Stimulated activated CD4-positive, alpha-beta T cell treated with anti-CD3 and anti-CD28 coated beads, Interleukin-4, amount 100 ng/mL, for 48 hours (primary cell): ENCODE measurements at regions not wholly inside any gene's neighbourhood (a gene's known extent, or its start where the extent isn't known, plus 50 kb on each side); places are given as distances from the start of the nearest gene placed in this dataset.
"Not testable (repeated sequence)": the region's sequence is repeated elsewhere in the genome, so short reads cannot be mapped to it uniquely, and the experiment has no call there.

ENCODE experiments used
- DNase-seq, 2 donors: peaks; one replicate each; pipeline ENCODE4 v3.0.0-alpha.2; 2020; ENCODE audit warnings: low read depth in 2 of 2

GRCh38 chr2:234158812-234159211 lies 108.3 kb downstream of the SPP2 start:
- no peak for DNase-seq

- DNase-seq, result no peak
Measured at GRCh38 chr2:234157817-234158588, 107.5 kb downstream of the SPP2 start.

DNA sequence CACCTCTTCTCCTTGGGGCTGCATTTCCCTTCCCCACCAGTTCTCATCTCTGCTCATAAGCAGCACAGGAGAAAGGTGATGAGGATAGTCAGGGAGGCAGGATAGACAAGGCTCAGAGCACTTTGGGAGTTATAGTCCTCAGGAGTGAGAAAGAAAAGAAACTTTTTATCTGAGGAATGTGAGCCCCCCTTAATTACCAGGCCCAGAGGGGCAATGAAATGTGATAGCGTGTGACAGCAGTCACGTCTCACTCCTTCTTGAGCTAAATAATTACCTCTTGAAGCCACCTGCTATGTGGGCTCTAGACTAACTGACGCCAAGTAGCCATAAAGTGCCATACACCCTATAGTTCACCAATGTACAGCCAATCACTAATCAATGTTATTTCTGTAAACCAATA lies 105.8 kb downstream of the SPP2 start:
- no peak for DNase-seq

GRCh38 chr2:234152835-234153234 lies 102.3 kb downstream of the SPP2 start:
- not testable (repeated sequence) for DNase-seq

- DNase-seq, result no peak
Measured at GRCh38 chr2:234147335-234147861, 96.9 kb downstream of the SPP2 start.

GRCh38 chr2:234146087-234146826 lies 95.8 kb downstream of the SPP2 start:
- DNase-seq, result no peak

DNA sequence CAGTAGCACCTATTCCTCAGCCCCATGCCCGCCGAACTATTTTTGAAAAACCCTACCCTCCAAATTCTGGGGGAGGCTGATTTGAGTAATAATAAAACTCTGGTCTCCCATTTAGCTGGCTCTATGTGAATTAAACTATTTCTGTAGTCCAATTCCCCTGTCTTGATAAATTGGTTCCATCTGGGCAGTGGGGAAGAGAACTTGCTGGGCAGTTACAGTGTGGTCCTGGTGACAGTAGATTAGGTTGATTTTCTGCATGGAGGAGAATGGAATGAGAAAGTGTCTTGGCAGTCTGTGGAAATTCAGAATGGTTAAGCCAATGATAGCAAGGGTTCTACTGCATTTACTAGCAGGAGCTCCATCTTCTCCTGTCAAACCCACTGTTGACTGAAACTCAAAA lies 95.0 kb downstream of the SPP2 start:
- DNase-seq, result no peak

- DNase-seq, result no peak
Measured at GRCh38 chr2:234145057-234145456, 94.6 kb downstream of the SPP2 start.

DNA sequence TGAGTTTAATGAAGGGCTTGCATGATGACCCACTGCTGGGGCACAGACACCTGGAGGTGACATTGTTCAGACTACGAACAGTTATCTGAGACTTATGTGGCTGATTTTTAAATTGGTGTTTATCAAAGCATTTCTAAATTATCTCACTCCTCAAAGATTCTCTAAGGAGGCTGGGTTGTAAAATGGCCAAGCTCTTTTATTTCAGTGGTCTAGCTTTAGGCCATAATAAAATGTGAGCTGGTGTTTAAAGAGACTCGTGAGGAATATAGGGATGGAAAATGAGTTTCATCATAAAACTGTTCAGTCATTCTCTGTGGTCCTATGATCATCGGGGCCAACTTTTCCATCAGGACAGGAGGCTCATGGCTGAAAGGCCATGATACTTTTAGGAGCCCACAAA lies 93.4 kb downstream of the SPP2 start:
- DNase-seq, result no peak

DNA sequence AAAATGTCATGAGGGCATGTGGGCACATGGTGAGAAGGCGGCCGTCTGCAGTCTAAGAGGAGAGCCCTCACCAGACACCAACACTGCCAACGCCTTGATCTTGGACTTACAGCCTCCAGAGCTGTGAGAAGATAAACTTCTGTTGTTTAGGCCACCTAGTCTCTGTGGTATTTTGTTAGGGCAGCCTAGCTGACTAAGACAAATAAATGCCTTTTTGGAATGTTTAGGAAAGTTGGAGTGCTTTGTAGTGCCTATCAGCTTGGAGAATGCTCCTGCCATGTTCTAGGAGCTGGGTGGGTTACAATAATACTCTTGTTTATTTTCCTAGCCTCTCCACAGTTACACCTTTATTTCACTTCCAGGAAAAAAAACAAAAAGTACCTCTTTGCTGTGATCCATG lies 92.0 kb downstream of the SPP2 start:
- no peak for DNase-seq

DNA sequence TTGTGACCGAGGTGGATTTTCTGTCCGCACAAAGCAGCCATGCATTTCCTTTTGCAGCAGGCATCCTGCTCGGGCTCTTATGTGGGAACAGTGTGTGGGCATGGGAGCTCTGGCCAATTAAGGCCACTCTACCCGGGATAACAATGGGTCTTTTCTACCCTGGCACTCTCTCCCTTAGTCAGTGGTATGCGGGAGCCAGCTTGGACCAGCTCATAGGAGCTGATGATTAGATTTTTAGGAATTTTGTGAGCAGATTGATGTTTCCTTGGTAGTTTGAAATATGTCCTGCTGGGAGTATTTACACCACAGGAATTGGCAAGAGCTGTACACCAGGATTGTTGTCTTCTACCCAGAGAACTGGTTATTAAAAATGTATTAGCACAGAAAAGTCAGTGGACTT lies 89.3 kb downstream of the SPP2 start:
- no peak for DNase-seq

DNA sequence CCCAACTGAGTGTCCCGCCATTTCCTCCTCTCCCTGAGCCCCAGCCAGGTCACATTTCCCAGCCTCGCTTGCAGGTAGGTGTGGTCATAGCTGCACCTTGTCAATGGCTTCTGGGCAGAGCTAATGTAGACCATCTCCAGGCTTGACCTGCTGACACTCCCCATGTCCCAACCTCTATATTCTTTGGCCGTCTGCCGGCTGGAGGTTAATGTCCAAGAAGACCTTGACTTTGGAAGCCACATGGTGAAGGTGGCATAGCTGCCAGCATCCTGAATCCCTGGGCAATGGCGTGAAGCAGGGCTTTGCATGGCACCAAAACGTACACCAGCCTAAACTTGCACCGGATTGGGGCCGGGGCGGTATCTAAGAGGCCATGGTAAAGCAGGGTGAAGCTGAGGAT lies 88.3 kb downstream of the SPP2 start:
- no peak for DNase-seq

DNA sequence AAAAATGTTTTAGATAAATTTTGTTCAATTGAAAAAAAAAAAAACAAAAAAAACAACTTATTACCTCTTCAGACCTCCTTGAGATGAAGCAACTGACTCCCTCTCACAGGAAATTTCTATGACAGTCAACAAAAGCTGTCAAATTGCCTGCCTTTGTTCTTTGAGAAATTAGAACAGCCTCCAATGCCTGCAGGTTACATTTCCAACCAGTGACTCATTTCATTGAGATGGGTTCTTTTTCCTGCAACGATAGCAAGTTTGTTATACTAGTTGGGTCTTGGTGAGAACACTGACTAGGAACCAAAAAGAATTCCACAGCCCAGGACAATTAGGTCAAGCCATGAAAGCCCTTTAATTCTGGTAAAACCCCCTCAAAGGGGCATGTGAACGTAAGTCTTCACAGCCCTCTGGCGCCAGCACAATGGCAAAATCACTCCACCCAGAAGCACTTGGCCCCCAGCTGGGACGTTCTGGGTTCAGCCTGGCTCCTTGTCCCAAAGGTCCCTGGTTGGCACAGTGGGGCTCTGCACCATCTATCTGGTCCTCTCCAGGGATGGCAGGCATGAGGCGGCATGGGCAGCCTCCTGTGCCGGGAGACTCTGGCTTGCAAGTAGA lies 87.0 kb downstream of the SPP2 start:
- DNase-seq, result no peak

DNA sequence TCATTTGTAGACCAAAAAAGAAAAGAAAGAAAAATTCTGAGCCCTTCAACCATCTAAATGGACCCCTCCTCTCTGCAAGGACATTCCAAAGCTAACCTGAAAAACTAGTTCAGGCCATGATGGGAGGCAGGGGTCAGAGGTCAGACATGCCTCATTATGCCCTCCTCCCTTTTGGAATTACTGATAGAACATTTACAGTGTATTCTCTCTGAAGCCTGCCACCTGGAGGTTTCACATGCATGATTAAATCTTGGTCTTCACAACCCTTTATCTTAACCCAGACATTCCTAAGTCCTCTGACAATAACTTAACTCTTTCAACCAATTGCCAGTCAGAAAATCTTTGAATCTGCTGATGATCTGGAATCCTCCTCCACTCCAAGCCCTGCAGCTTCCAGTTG lies 86.0 kb downstream of the SPP2 start:
- DNase-seq, result no peak

GRCh38 chr2:234135750-234136221 lies 85.3 kb downstream of the SPP2 start:
- peak; percentile 16 for DNase-seq

- no peak for DNase-seq
Measured at GRCh38 chr2:234134496-234134895, 84.0 kb downstream of the SPP2 start.

- DNase-seq, result no peak
Measured at GRCh38 chr2:234133004-234133403, 82.5 kb downstream of the SPP2 start.

GRCh38 chr2:234130777-234131181 lies 80.3 kb downstream of the SPP2 start:
- DNase-seq, result no peak

- no peak for DNase-seq
Measured at GRCh38 chr2:234128606-234129005, 78.1 kb downstream of the SPP2 start.
